HG02798 (cell line): ENCODE measurements at regions not wholly inside any gene's neighbourhood (a gene's known extent, or its start where the extent isn't known, plus 50 kb on each side); places are given as distances from the start of the nearest gene placed in this dataset.
"Not testable (repeated sequence)": the region's sequence is repeated elsewhere in the genome, so short reads cannot be mapped to it uniquely, and the experiment has no call there.

Experiments
- ATAC-seq: cut with Tn5 transposase; IDR thresholded peaks from one replicate; pipeline ENCODE4 v1.9.1; 2021; ENCODE audit warnings: mild to moderate bottlenecking; ENCODE audit not compliant: unreplicated experiment, poor library complexity

- ATAC-seq, result no peak
Measured at GRCh38 chr10:30172673-30173072, 113.3 kb upstream of the JCAD start.

DNA sequence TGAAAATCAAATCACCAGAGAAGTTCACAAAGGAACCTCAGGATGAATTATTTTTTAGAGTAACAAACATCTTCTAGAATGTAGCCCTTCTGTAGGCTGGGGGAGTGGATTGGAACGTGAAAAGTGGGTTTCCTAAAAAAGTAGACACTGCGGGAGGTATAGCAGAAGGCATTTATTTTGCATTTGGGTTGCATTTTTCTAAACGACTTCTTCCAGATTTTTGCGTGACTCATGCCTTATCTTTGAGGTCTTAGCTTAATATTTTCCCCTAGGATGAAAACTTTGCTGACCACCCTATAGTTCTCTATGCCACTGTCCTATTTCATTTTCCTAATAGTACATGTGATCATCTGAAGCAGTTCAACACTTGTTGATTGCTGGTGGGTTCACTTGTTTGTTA is 112.7 kb upstream of the JCAD start:
- no peak for ATAC-seq

DNA sequence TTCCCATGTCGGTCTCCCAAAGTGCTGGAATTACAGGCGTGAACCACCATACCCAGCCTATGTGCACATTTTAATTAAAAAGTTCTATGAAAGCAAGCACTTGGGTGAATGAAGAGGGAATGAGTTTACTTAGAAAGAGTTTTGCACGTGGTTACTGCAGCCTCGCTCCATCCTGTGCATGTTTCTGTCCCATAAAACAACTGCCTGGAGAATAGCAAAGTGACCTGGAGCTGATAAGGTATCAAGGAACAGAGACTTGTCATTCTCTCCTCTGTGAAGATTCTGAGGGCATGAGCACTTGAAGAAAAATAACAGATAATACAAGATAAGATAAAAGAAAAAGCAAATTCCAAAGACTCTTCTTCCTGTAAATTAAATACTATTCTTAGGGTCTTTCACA is 112.2 kb upstream of the JCAD start:
- no peak for ATAC-seq

- no peak for ATAC-seq
Measured at GRCh38 chr10:30170814-30171213, 111.4 kb upstream of the JCAD start.

GRCh38 chr10:30170146-30170545 is 110.8 kb upstream of the JCAD start:
- no peak for ATAC-seq

- ATAC-seq, result no peak
Measured at GRCh38 chr10:30169342-30169741, 110.0 kb upstream of the JCAD start.

DNA sequence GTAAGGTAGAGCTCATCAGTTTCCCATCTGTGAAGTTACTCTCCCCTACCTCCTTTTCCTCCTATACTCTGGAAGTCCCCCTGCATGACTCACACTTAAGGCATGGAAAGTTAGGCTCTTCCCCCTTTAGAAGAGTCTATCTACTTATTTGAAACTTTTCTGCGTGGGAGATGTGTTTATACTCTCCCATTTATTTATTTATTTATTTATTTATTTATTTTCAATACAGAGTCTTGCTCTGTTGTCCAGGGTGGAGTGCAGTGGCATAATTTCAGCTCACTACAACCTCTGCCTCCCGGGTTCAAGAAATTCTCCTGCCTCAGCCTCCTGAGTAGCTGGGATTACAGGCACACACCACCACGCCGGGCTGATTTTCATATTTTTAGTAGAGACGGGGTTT is 107.5 kb upstream of the JCAD start:
- no peak for ATAC-seq

DNA sequence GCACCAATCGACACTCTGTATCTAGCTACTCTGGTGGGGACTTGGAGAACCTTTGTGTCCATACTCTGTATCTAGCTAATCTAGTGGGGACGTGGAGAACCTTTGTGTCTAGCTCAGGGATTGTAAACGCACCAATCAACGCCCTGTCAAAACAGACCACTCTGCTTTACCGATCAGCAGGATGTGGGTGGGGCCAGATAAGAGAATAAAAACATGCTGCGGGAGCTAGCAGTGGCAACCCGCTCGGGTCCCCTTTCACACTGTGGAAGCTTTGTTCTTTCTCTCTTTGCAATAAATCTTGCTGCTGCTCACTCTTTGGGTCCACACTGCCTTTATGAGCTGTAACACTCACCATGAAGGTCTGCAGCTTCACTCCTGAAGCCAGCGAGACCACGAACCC is 104.0 kb upstream of the JCAD start:
- not testable (repeated sequence) for ATAC-seq

DNA sequence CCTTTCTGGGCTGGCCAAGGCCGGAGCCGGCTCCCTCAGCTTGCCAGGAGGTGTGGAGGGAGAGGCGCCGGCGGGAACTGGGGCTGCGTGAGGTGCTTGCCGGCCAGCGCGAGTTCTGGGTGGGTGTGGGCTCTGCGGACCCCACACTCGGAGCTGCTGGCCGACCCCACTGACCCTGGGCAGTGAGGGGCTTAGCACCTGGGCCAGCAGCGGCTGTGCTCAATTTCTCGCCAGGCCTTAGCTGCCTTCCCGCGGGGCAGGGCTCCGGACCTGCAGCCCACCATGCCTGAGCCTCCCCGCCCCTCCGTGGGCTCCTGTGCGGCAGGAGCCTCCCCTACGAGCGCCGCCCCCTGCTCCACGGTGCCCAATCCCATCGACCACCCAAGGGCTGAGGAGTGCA is 103.4 kb upstream of the JCAD start:
- ATAC-seq, result not testable (repeated sequence)

GRCh38 chr10:30160271-30160982 is 101.0 kb upstream of the JCAD start:
- no peak for ATAC-seq

- not testable (repeated sequence) for ATAC-seq
Measured at GRCh38 chr10:30159614-30160013, 100.2 kb upstream of the JCAD start.

GRCh38 chr10:30158325-30158960 is 99.1 kb upstream of the JCAD start:
- ATAC-seq, result no peak

- ATAC-seq, result no peak
Measured at GRCh38 chr10:30155401-30155800, 96.0 kb upstream of the JCAD start.

- no peak for ATAC-seq
Measured at GRCh38 chr10:30154561-30154960, 95.2 kb upstream of the JCAD start.

- no peak for ATAC-seq
Measured at GRCh38 chr10:30154126-30154525, 94.7 kb upstream of the JCAD start.

DNA sequence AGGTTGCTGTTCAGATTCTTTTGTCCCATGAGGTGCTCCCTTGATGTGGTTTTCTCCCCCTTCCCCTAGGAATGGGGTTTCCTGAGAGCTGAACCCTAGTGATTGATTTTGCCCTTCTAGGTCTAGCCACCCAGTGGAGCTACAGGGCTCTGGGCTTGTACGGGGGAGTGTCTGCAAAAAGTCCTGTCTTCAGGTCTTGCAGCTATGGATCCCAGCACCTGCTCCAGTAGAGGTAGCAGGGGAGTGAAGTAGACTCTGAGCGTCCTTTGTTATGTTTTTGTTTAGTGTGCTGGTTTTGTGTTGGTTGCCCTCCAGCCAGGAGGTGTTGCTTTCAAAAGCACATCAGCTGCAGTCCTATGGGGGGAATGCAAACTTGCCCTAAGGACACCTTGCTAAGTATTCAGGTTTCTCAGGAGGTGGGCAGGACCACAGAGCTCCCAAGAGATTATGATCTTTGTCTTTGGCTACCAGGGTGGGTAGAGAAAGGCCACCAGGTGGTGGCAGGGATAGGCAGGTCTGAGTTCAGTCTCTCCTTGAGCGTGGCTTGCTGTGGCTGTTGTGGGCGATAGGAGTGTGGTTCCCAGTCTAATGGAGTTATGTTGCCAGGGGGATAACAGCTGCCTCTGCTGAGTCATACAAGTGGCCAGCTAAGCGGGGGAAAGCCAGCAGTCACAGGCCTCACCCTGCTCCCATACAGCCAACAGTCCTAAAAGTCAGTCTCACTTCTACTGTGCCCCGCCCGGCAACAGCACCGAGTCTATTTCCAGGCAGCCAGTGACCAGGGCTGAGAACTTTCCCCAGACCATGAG is 92.4 kb upstream of the JCAD start:
- no peak for ATAC-seq

- ATAC-seq, result no peak
Measured at GRCh38 chr10:30141423-30141822, 82.0 kb upstream of the JCAD start.

- ATAC-seq, result no peak
Measured at GRCh38 chr10:30134171-30134945, 75.0 kb upstream of the JCAD start.

- no peak for ATAC-seq
Measured at GRCh38 chr10:30133198-30133597, 73.8 kb upstream of the JCAD start.

DNA sequence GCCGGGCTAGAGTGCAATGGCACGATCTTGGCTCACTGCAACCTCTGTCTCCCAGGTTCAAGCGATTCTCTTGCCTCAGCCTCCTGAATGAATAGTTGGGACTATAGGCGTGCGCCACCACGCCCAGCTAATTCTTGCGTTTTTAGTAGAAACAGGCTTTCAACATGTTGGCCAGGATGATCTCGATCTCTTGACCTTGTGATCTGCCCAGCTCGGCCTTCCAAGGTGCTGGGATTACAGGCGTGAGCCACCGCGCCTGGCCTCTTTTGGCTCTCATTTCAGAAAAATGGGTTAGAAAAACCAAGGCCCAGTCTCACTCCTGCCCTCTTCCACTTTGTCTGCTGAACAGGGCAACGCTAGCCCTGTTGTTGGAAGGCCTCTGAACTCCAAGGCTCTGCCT is 72.0 kb upstream of the JCAD start:
- ATAC-seq, result not testable (repeated sequence)

- ATAC-seq, result not testable (repeated sequence)
Measured at GRCh38 chr10:30129326-30129725, 69.9 kb upstream of the JCAD start.
